Chondrocyte (in vitro differentiated cells): ENCODE measurements at regions not wholly inside any gene's neighbourhood (a gene's known extent, or its start where the extent isn't known, plus 50 kb on each side); places are given as distances from the start of the nearest gene placed in this dataset.

Experiments
- DNase-seq: peaks from one replicate; pipeline ENCODE4 v3.0.0; 2021; ENCODE audit warnings: mixed read lengths, low spot score
- H3K27ac Mint-ChIP-seq: one replicate; pipeline ENCODE4 v1.8.0; 2021; ENCODE audit warnings: mild to moderate bottlenecking, moderate library complexity, mixed read lengths; ENCODE audit not compliant: unreplicated experiment
- H3K27me3 Mint-ChIP-seq: 2 replicates; pipeline ENCODE4 v1.8.0; 2021; ENCODE audit warnings: low read depth, mixed read lengths
- H3K36me3 Mint-ChIP-seq: 2 replicates; pipeline ENCODE4 v1.8.0; 2021; ENCODE audit warnings: low read depth, mixed read lengths
- H3K4me1 Mint-ChIP-seq: 2 replicates; pipeline ENCODE4 v1.8.0; 2021; ENCODE audit warnings: low read depth, mild to moderate bottlenecking, mixed read lengths
- H3K4me3 Mint-ChIP-seq: one replicate; pipeline ENCODE4 v1.8.0; 2021; ENCODE audit warnings: mild to moderate bottlenecking, moderate library complexity, mixed read lengths; ENCODE audit not compliant: unreplicated experiment
- H3K9me3 Mint-ChIP-seq: 2 replicates; pipeline ENCODE4 v1.8.0; 2021; ENCODE audit warnings: low read depth, mixed read lengths
- CTCF ChIP-seq: fragments of 200-600 bp; sonication (generic); IDR thresholded peaks from 2 replicates; pipeline ENCODE4 v1.5.0; 2021; ENCODE audit warnings: antibody characterized with exemption, mild to moderate bottlenecking, moderate library complexity

- DNase-seq: no peak
- Mint-ChIP-seq H3K4me1 (no peaks in the 10 kb centered on the region), H3K27ac (no peak overlapping the region), H3K4me3 (no peak overlapping the region), H3K27me3 (peaks cover 1% of the 10 kb centered on the region), H3K9me3 (no peaks in the 10 kb centered on the region), H3K36me3 (no peaks in the 10 kb centered on the region)
- no peak for TF ChIP-seq CTCF
Measured at GRCh38 chr3:173238091-173238490, 97.1 kb upstream of the SPATA16 start.

GRCh38 chr3:173225351-173225750 is 84.3 kb upstream of the SPATA16 start:
- no peak for DNase-seq
- H3K4me1 Mint-ChIP-seq: no peaks in the 10 kb centered on the region
- no peak for TF ChIP-seq CTCF
- no peak overlapping the region for H3K4me3 Mint-ChIP-seq
- H3K36me3 Mint-ChIP-seq: peaks cover 2% of the 10 kb centered on the region
- H3K27ac Mint-ChIP-seq: no peak overlapping the region
- peaks cover 8% of the 10 kb centered on the region for H3K27me3 Mint-ChIP-seq
- H3K9me3 Mint-ChIP-seq: peaks cover 6% of the 10 kb centered on the region

- Mint-ChIP-seq H3K4me1 (no peaks in the 10 kb centered on the region), H3K27me3 (peaks cover 10% of the 10 kb centered on the region), H3K27ac (no peak overlapping the region), H3K9me3 (peaks cover 10% of the 10 kb centered on the region), H3K36me3 (peaks cover 2% of the 10 kb centered on the region), H3K4me3 (no peak overlapping the region)
- DNase-seq: no peak
- TF ChIP-seq CTCF: peak; percentile 65
Measured at GRCh38 chr3:173221010-173221409, 80.0 kb upstream of the SPATA16 start.

- Mint-ChIP-seq H3K4me3 (no peak overlapping the region), H3K27ac (no peak overlapping the region), H3K27me3 (peaks cover 8% of the 10 kb centered on the region), H3K36me3 (peaks cover 2% of the 10 kb centered on the region), H3K4me1 (peaks cover 2% of the 10 kb centered on the region), H3K9me3 (peaks cover 10% of the 10 kb centered on the region)
- no peak for DNase-seq
- TF ChIP-seq CTCF: no peak
Measured at GRCh38 chr3:173217127-173217526, 76.1 kb upstream of the SPATA16 start.

- H3K9me3 Mint-ChIP-seq: peaks cover 10% of the 10 kb centered on the region
- peaks cover 2% of the 10 kb centered on the region for H3K36me3 Mint-ChIP-seq
- H3K27me3 Mint-ChIP-seq: peaks cover 8% of the 10 kb centered on the region
- H3K4me3 Mint-ChIP-seq: no peak overlapping the region
- no peak for TF ChIP-seq CTCF
- no peak overlapping the region for H3K27ac Mint-ChIP-seq
- H3K4me1 Mint-ChIP-seq: peaks cover 2% of the 10 kb centered on the region
- DNase-seq: no peak
Measured at GRCh38 chr3:173216063-173216462, 75.0 kb upstream of the SPATA16 start.
